ENCODE measurements at regions not wholly inside any gene's neighbourhood (a gene's known extent, or its start where the extent isn't known, plus 50 kb on each side); places are given as distances from the start of the nearest gene placed in this dataset.

GRCh38 chr5:173448856-173449255 is 120.6 kb upstream of the STC2 start:
- Histone ChIP-seq H3K4me3 (no peak overlapping the region), H3K4me1 (no peaks in the 10 kb centered on the region), H3K27ac (no peak overlapping the region), H3K27me3 (peaks cover 0 to 5% (median 0%) of the 10 kb centered on the region in 3 donors), H3K36me3 (no peaks in the 10 kb centered on the region), H3K9me3 (no peaks in the 10 kb centered on the region)
- intact Hi-C loops (cut with DNase I; ENCODE audit: low total_unique reads) = no loop called here
- WGBS, 5 donors = 84 to 91% (median 90%) methylated on average over 6 of the region's 6 CpGs
- DNase-seq = no peak
- TF ChIP-seq POLR2A (IDR thresholded peaks at IDR 0.05) (no peak), POLR2AphosphoS5 (IDR thresholded peaks at IDR 0.05) (no peak), EP300 (IDR thresholded peaks at IDR 0.05) (no peak), CTCF (IDR thresholded peaks at IDR 0.05) (no peak)

- no peak for TF ChIP-seq POLR2AphosphoS5 (IDR thresholded peaks at IDR 0.05)
- TF ChIP-seq EP300 (IDR thresholded peaks at IDR 0.05) = no peak
- no peak for TF ChIP-seq CTCF (IDR thresholded peaks at IDR 0.05)
- TF ChIP-seq POLR2A (IDR thresholded peaks at IDR 0.05) = no peak
- intact Hi-C loops (cut with DNase I; ENCODE audit: low total_unique reads) = no loop called here
- Histone ChIP-seq H3K27me3 (peaks cover 0 to 5% (median 0%) of the 10 kb centered on the region in 3 donors), H3K4me3 (no peak overlapping the region), H3K9me3 (no peaks in the 10 kb centered on the region), H3K27ac (no peak overlapping the region), H3K4me1 (no peaks in the 10 kb centered on the region), H3K36me3 (no peaks in the 10 kb centered on the region)
- 73 to 83% (median 81%) methylated on average over 4 of the region's 4 CpGs for WGBS, 5 donors
- no peak for DNase-seq
These were observed 115.8 kb upstream of the STC2 start for GRCh38 chr5:173443971-173444370.

GRCh38 chr5:173441053-173441628 is 112.9 kb upstream of the STC2 start:
- 46 to 60% (median 56%) methylated on average over 4 of the region's 4 CpGs for WGBS, 5 donors
- no peak for DNase-seq
- Histone ChIP-seq H3K4me1 (no peaks in the 10 kb centered on the region), H3K36me3 (no peaks in the 10 kb centered on the region), H3K27me3 (peaks cover 0 to 5% (median 0%) of the 10 kb centered on the region in 3 donors), H3K4me3 (no peak overlapping the region), H3K27ac (no peak overlapping the region), H3K9me3 (no peaks in the 10 kb centered on the region)
- TF ChIP-seq EP300 (IDR thresholded peaks at IDR 0.05) = no peak
- no peak for TF ChIP-seq CTCF (IDR thresholded peaks at IDR 0.05)
- no peak for TF ChIP-seq POLR2AphosphoS5 (IDR thresholded peaks at IDR 0.05)
- intact Hi-C loops (cut with DNase I; ENCODE audit: low total_unique reads) = no loop called here

GRCh38 chr5:173438951-173439350 is 110.7 kb upstream of the STC2 start:
- Histone ChIP-seq H3K27ac (no peak overlapping the region), H3K9me3 (no peaks in the 10 kb centered on the region), H3K27me3 (no peaks in the 10 kb centered on the region), H3K36me3 (no peaks in the 10 kb centered on the region), H3K4me1 (no peaks in the 10 kb centered on the region), H3K4me3 (no peak overlapping the region)
- intact Hi-C loops (cut with DNase I; ENCODE audit: low total_unique reads) = no loop called here
- TF ChIP-seq EP300 (IDR thresholded peaks at IDR 0.05) (no peak), POLR2A (IDR thresholded peaks at IDR 0.05) (no peak), POLR2AphosphoS5 (IDR thresholded peaks at IDR 0.05) (no peak), CTCF (IDR thresholded peaks at IDR 0.05) (no peak)
- WGBS, 5 donors = 77 to 89% (median 84%) methylated on average over 1 of the region's 1 CpG
- DNase-seq = peak in 1 of 2 donors; percentile 60

Measured in stomach (tissue), 8 donors.